ENCODE measurements at regions not wholly inside any gene's neighbourhood (a gene's known extent, or its start where the extent isn't known, plus 50 kb on each side); places are given as distances from the start of the nearest gene placed in this dataset.

GRCh38 chr5:58122848-58123392 is 337.0 kb downstream of the PLK2 start:
- intact Hi-C loops (cut with DNase I) = no loop called here
- no peak overlapping the region for H3K27ac ChIP-seq
- H3K36me3 ChIP-seq = no peaks in the 10 kb centered on the region
- ATAC-seq = no peak
- H3K4me3 ChIP-seq = no peak overlapping the region
- TF ChIP-seq CTCF (IDR thresholded peaks at IDR 0.05) = no peak
- no peaks in the 10 kb centered on the region for H3K27me3 ChIP-seq (ENCODE audit: low read depth)
- no peak for DNase-seq
- H3K4me1 ChIP-seq = peaks cover 21% of the 10 kb centered on the region
- H3K9me3 ChIP-seq = no peaks in the 10 kb centered on the region

- intact Hi-C loops (cut with DNase I) = no loop called here
- Histone ChIP-seq H3K27me3 (ENCODE audit: low read depth) (no peaks in the 10 kb centered on the region), H3K36me3 (no peaks in the 10 kb centered on the region), H3K9me3 (no peaks in the 10 kb centered on the region), H3K27ac (no peak overlapping the region), H3K4me3 (no peak overlapping the region), H3K4me1 (peaks cover 13% of the 10 kb centered on the region)
- no peak for DNase-seq
- no peak for TF ChIP-seq CTCF (IDR thresholded peaks at IDR 0.05)
- ATAC-seq = no peak
Observed at GRCh38 chr5:58122157-58122556, 337.7 kb downstream of the PLK2 start.

GRCh38 chr5:58121391-58121790 is 338.5 kb downstream of the PLK2 start:
- no peak for TF ChIP-seq CTCF (IDR thresholded peaks at IDR 0.05)
- DNase-seq (no peak), ATAC-seq (no peak)
- Histone ChIP-seq H3K9me3 (no peaks in the 10 kb centered on the region), H3K4me1 (peaks cover 10% of the 10 kb centered on the region), H3K27ac (no peak overlapping the region), H3K27me3 (ENCODE audit: low read depth) (no peaks in the 10 kb centered on the region), H3K4me3 (no peak overlapping the region), H3K36me3 (no peaks in the 10 kb centered on the region)
- intact Hi-C loops (cut with DNase I) = no loop called here

GRCh38 chr5:58117542-58117941 is 342.3 kb downstream of the PLK2 start:
- TF ChIP-seq CTCF (IDR thresholded peaks at IDR 0.05) = no peak
- no peaks in the 10 kb centered on the region for H3K9me3 ChIP-seq
- H3K27ac ChIP-seq = no peak overlapping the region
- no peak overlapping the region for H3K4me3 ChIP-seq
- no peaks in the 10 kb centered on the region for H3K27me3 ChIP-seq (ENCODE audit: low read depth)
- no peaks in the 10 kb centered on the region for H3K36me3 ChIP-seq
- H3K4me1 ChIP-seq = peaks cover 4% of the 10 kb centered on the region
- ATAC-seq = no peak
- intact Hi-C loops (cut with DNase I) = no loop called here
- DNase-seq = no peak

- Histone ChIP-seq H3K27ac (no peak overlapping the region), H3K9me3 (no peaks in the 10 kb centered on the region), H3K4me1 (peaks cover 4% of the 10 kb centered on the region), H3K36me3 (no peaks in the 10 kb centered on the region), H3K27me3 (ENCODE audit: low read depth) (no peaks in the 10 kb centered on the region), H3K4me3 (no peak overlapping the region)
- ATAC-seq (no peak), DNase-seq (no peak)
- intact Hi-C loops (cut with DNase I) = no loop called here
- TF ChIP-seq CTCF (IDR thresholded peaks at IDR 0.05) = no peak
Observed at GRCh38 chr5:58116346-58116745, 343.5 kb downstream of the PLK2 start.

GRCh38 chr5:58115811-58116210 is 344.1 kb downstream of the PLK2 start:
- no peaks in the 10 kb centered on the region for H3K27me3 ChIP-seq (ENCODE audit: low read depth)
- no peak overlapping the region for H3K27ac ChIP-seq
- H3K9me3 ChIP-seq = no peaks in the 10 kb centered on the region
- peaks cover 4% of the 10 kb centered on the region for H3K4me1 ChIP-seq
- H3K36me3 ChIP-seq = no peaks in the 10 kb centered on the region
- ATAC-seq (no peak), DNase-seq (no peak)
- H3K4me3 ChIP-seq = no peak overlapping the region
- intact Hi-C loops (cut with DNase I) = no loop called here
- TF ChIP-seq CTCF (IDR thresholded peaks at IDR 0.05) = no peak

Measured in lower lobe of right lung (tissue), 2 donors.